Kidney epithelial cell (primary cell): ENCODE measurements at regions not wholly inside any gene's neighbourhood (a gene's known extent, or its start where the extent isn't known, plus 50 kb on each side); places are given as distances from the start of the nearest gene placed in this dataset.

Source experiments
- DNase-seq: peaks from one replicate; pipeline ENCODE4 v3.0.0-alpha.2; 2010; ENCODE audit warnings: low read depth
- H3K27me3 ChIP-seq: 2 replicates; pipeline ENCODE4 v1.6.0; 2011; ENCODE audit warnings: low read length; ENCODE audit not compliant: control insufficient read depth, insufficient read depth
- H3K36me3 ChIP-seq: 2 replicates; pipeline ENCODE4 v1.5.1; 2011; ENCODE audit warnings: low read length; ENCODE audit not compliant: control insufficient read depth, insufficient read depth
- H3K4me3 ChIP-seq: 2 replicates; pipeline ENCODE4 v1.5.1; 2011; ENCODE audit warnings: low read depth, mild to moderate bottlenecking, control low read depth, low read length
- TF ChIP-seq, protein P1 (sequence below): IDR thresholded peaks from 2 replicates; pipeline ENCODE4 v1.5.1; 2011; ENCODE audit warnings: mild to moderate bottlenecking, moderate library complexity, low read length, control low read depth, inconsistent platforms; ENCODE audit not compliant: insufficient read depth, poor library complexity, severe bottlenecking

GRCh38 chr18:22767653-22768052, 165.5 kb upstream of the RBBP8 start:
- H3K4me3 ChIP-seq = no peak overlapping the region
- TF ChIP-seq, protein P1, sequence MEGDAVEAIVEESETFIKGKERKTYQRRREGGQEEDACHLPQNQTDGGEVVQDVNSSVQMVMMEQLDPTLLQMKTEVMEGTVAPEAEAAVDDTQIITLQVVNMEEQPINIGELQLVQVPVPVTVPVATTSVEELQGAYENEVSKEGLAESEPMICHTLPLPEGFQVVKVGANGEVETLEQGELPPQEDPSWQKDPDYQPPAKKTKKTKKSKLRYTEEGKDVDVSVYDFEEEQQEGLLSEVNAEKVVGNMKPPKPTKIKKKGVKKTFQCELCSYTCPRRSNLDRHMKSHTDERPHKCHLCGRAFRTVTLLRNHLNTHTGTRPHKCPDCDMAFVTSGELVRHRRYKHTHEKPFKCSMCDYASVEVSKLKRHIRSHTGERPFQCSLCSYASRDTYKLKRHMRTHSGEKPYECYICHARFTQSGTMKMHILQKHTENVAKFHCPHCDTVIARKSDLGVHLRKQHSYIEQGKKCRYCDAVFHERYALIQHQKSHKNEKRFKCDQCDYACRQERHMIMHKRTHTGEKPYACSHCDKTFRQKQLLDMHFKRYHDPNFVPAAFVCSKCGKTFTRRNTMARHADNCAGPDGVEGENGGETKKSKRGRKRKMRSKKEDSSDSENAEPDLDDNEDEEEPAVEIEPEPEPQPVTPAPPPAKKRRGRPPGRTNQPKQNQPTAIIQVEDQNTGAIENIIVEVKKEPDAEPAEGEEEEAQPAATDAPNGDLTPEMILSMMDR = no peak
- DNase-seq = no peak
- no peaks in the 10 kb centered on the region for H3K27me3 ChIP-seq
- no peaks in the 10 kb centered on the region for H3K36me3 ChIP-seq

- H3K4me3 ChIP-seq = no peak overlapping the region
- H3K36me3 ChIP-seq = no peaks in the 10 kb centered on the region
- TF ChIP-seq, protein P1 = no peak
- H3K27me3 ChIP-seq = no peaks in the 10 kb centered on the region
- no peak for DNase-seq
Observed at GRCh38 chr18:22773944-22774343, 159.2 kb upstream of the RBBP8 start.

- DNase-seq = no peak
- no peaks in the 10 kb centered on the region for H3K36me3 ChIP-seq
- H3K27me3 ChIP-seq = no peaks in the 10 kb centered on the region
- TF ChIP-seq, protein P1 = no peak
- H3K4me3 ChIP-seq = no peak overlapping the region
Observed at GRCh38 chr18:22778996-22779395, 154.1 kb upstream of the RBBP8 start.

GRCh38 chr18:22783245-22783644, 149.9 kb upstream of the RBBP8 start:
- Histone ChIP-seq H3K27me3 (no peaks in the 10 kb centered on the region), H3K4me3 (no peak overlapping the region), H3K36me3 (no peaks in the 10 kb centered on the region)
- TF ChIP-seq, protein P1 = no peak
- DNase-seq = no peak

- no peak for DNase-seq
- Histone ChIP-seq H3K36me3 (no peaks in the 10 kb centered on the region), H3K27me3 (no peaks in the 10 kb centered on the region)
Observed at GRCh38 chr18:22783662-22784076, 149.5 kb upstream of the RBBP8 start.

DNA sequence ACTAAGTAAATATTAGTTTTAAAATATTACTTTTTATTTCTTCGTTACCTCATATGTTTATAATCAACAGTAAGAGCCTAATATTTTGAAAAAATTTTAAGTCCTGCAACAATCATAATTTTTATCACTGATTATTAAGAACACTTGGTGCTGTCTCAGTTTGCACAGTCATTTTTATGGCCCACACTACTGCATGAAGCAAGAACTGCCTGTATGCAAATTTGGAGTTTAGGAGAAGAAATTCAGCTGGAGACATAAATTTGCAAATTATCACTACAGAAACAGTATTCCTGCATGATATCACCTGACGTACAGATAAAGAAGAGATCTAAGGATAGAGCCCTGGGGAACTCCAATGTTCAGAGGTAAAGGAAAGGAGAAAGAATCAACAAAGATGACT, 144.1 kb upstream of the RBBP8 start:
- H3K27me3 ChIP-seq = no peaks in the 10 kb centered on the region
- no peak for DNase-seq

More at GRCh38 chr18:22783662-22784076, 149.5 kb upstream of the RBBP8 start:
- TF ChIP-seq, protein P1 = no peak
- H3K4me3 ChIP-seq = no peak overlapping the region

More for the DNA sequence above, 144.1 kb upstream of the RBBP8 start:
- no peaks in the 10 kb centered on the region for H3K36me3 ChIP-seq
- TF ChIP-seq, protein P1 = no peak
- no peak overlapping the region for H3K4me3 ChIP-seq
